HG03432 (cell line): ENCODE measurements at regions not wholly inside any gene's neighbourhood (a gene's known extent, or its start where the extent isn't known, plus 50 kb on each side); places are given as distances from the start of the nearest gene placed in this dataset.

ENCODE experiments used
- ATAC-seq: cut with Tn5 transposase; IDR thresholded peaks from one replicate; pipeline ENCODE4 v1.9.1; 2021; ENCODE audit warnings: mild to moderate bottlenecking, moderate library complexity; ENCODE audit not compliant: unreplicated experiment

DNA sequence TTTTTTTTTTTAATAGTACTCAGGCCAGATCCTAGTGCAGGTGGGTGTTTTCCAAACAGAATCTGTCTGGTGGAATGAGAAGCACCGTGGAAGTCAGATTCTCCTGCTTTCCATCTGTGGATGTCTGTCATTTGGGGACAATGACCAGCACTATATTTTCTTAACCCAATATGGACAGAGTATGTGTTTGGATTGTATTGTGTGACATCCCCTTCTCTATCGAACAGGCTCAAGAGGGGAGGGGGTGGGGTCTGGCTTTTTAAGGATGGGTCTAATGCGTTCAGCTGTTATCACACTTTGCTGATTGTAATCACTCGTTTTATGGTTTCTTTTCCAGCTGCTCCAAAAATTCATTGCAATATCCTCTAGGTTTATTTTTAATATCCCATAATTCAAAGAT, 197.5 kb upstream of the CEP162 start:
- ATAC-seq, result no peak

DNA sequence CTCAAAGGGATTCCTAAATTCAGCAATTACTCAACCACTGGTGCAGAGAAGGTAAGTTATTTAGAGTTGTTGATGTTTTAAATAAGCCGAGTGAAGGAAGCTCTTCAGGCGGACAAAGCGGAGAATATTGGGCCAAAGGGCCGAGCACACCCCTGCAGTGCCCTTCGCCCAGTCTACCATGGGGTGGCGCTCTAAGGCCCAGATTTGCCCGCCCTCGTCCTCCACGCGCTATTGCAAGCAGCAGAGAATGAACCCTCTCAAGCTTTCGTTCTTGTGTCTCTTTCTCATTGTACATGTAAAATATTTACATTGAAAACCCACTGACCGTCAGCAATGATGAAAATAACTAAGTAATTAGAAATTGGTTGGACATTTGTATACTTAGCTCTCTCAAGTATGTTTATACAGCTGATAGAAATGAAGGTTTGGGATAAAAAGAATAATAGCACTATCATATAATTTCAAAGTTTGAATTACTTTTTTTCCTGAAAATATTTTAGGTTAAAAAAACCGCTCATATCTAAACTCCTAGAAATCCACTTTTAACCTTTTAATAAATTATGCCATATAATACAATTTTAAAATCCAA, 195.0 kb upstream of the CEP162 start:
- ATAC-seq, result peak; percentile 85

DNA sequence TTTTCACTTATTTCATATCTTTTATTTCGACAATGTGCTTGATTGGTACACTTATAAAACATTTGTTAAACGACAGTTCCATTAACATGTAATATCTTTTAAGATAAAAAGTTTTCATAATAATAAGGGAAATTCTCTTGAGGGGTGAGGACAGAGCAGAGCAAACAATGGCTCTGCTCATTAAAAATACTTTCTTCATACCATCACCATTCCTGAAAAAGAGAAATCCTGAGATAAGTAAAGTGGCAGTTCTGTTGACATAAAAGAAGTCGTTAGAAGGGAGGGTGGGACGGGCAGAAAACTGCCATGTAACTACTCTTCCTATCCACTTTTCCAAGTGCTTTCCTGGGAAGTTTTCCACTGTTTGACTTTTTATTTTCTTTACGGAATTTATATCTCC, 193.6 kb upstream of the CEP162 start:
- no peak for ATAC-seq

DNA sequence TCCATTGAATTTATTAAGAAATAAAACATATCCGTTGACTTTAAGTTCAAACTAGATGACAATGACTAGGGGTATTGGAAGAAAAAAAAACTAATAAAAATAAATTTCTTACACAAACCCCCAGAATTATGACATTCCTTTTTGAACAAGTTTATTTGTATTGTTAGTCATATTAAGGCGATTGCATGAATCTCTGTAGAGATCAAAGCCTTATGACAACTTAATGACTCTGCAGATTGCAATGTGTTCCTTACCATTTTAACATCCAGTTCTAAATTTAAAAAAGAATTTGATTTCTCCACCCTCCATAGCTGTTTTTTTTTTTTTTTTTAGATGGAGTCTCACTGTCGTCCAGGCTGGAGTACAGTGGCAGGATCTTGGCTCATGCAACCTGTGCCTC, 189.8 kb upstream of the CEP162 start:
- no peak for ATAC-seq

DNA sequence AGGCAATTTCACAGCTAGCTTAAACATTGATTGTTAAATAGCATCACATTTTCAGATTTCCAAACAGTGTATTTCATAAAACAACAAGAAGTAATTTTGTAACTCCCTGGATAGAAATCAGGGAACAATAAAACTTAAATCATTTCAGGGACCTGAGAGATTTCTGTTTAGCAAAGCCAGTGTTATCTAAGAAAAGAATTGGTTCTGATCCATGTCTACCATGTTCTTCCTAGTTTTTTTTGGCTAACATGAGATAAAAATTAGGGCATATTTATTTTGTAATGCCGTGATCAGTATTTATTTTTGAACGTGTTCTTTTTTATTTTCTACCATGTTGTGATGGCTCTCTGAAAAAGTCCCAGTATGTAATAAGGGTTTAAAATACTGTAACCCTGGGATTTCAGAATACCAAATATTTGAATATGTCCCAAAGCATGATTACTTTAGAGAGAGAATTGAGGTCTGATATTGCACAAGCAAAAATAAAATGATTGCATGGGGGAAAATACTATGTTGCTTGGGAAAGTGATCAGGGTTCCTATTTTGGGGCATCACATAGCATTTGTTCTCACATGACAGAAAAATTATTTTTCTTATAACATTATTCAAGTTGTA, 188.7 kb upstream of the CEP162 start:
- no peak for ATAC-seq

DNA sequence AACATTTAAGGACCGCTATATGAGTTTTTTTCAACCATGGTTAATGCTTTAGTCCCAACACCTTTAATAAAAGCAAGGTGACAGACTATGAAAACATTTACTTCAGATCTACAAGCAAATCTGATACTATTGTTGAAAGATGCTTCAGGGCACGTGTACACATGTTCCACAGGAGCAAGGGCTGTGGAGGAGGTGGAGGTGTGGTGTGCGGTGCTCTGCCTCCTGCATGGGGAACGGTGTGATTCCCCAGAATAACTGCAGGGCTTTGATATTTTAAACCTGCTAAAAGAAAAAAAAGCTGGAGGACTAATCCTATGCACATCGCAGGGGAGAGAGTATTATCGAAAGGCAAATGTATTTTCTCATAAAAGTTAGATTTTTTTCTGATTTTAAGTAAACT, 188.1 kb upstream of the CEP162 start:
- ATAC-seq, result no peak

DNA sequence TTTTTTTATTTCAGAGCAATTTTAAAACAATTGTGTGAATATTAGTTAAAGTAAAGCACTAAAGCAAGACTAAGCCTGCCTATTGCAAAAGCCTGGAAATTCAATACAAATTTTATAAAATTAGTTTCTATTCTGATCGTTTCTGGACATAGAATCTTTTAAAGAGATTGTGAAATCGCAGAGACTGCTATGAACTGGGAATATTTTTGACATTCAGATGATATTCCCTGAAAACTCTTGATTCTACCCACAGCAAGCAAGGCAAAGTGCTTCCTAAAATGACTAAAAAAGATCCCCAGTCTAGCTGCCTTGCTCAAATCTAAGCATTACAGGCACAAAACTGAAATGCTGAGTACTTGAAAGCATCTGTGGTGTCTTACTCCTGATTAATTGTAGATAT, 187.6 kb upstream of the CEP162 start:
- ATAC-seq, result no peak

DNA sequence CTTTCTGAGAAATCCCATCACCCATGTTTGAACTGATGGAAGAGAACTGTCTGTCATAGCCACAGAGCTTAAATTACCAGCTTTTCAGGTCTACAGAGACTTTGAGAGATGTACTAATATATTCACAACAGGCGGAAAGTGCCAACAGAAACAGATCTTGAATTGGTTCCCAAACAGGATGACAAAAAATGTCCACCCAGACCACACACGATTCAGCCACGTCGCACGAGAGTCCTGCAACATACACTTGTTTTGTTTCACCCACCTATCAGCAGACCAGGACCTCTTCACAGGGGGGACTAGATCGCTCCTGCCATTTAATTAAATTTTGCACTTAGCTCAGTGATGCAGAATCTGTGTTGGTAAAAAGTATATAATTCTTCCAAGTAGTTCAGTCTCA, 187.1 kb upstream of the CEP162 start:
- ATAC-seq, result no peak

DNA sequence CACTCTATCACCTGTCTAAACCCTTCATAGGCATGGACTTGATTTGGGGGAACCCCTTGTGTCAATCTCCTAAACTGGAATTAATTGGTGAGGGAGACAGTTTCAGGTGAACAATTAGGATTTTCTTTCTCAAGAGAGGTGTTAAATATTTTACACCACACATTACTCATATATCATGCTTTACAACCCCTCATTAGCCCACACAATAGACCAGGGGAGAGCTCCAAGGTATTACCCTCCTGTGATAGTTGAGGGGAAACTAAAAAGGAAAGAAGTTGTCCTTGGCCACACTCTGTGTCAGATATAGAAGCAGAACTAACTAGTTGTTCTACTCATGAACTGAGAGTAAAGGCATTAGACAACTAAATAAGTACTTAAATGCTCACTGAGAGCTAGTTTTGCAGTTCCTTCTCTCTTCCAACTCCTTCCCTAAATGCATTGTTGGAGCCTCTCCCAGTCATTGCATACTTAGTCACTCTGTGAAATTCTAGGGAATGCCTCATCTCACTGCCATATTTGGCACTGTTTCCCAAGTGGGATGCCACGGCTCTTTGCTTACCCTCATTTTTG, 183.7 kb upstream of the CEP162 start:
- ATAC-seq, result no peak

DNA sequence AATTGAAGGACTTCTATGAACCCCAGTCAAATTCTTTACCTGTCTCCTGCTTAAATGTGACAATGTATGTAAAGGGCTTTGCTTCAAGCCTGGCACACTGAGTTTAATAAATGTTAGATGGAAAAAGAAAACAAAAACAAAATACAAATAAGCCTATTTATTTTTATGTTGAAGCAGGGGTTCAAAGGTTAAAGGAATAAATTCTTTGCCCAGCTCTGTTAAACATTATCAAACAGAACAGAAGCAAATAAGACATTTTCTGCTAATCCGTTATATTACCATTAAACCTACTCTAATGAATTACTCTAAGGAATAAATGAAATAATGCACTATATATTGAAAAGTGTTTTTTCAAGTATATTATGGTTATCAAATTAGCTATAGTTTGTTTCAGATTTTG, 182.5 kb upstream of the CEP162 start:
- ATAC-seq, result no peak

DNA sequence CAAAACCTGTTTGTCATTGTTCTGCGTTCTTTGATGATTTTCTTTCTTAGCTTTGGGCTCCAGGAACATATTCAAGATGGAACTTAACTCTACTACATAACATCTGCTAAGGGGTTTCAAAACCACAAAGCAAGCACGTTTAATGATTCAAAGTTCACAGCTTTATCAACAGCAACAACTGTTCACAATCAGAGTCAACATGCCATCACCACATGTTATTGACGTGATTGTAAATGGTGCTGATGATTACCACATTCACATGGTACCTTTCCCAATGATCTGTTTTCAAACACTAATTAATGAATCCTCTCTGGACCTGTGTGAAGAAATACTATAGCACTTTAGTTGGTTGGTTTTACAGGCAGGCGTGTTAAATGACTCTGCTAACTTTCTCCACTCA, 180.6 kb upstream of the CEP162 start:
- no peak for ATAC-seq

DNA sequence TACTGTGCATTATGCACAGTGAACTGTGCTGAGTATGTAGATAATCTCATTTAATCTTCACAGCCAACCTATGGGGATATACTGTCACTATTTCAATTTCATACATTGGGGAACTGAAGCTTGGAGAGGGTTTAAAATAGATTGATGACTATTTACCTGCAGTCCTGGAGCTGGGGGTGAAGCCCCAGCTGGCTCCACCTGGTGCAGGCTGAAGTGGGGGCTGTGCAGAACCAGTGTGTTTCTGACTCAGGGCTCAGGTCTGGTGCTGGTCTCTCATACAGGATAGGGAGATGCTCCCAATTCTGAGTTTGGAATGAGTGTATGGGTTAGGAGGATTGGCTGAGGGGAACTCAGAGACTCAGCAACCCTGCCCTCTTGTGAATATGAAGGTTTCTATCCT, 176.1 kb upstream of the CEP162 start:
- peak; percentile 38 for ATAC-seq

DNA sequence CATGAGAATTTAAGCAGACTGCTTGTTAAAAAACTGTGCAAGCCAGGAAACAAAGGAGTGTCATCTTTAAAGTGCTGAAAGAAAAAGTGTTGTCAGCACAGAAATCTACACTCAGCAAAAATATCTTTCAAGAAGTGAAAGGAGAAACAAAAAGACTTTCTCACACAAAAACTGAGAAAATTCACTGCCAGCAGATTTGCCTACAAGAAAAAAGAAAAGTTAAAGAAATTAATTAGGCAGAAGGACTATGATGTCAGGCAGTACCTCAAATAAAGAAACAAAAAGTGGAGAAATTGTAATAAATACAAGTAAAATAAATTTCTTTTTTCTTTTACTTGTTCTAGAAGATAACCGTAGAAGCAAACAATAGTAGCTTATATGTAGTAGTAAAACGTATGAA, 171.6 kb upstream of the CEP162 start:
- ATAC-seq, result no peak

DNA sequence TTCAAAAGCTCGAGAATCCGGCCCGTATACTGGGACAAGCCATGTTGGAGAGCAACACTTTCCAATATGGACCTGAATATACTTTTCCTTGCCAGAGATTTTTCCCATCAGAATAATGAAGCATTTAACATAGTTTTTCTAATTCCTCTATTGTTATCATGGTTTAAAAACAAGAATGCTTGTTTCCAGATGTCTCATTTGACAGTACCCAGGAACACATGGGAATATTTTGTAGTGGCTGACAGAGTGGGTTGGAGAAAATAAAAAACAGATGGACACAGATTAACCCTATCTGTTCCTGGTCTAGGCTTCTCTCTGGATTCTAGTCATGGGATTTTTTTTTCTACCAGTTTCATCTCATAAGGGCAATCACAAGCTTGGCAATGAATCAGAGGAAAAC, 164.8 kb upstream of the CEP162 start:
- ATAC-seq, result no peak

DNA sequence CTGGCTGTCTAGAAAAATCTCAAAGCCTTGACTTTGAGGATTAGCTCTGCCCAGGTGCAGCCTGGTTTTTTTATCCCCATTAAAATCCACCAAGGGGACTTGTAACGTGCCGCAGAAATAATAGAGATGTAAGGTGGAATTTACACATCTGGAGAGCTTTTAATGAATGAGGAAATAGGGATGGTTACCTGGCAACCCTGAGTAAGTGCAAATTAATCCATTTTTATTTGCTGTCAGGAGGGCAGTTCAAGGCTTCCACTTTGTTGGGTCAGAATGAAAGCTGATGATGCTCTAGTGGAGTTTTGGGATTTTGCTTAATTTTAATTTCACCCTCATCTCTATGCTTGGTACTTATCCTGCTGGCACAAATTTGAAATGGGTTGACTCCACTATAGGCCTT, 163.4 kb upstream of the CEP162 start:
- no peak for ATAC-seq

DNA sequence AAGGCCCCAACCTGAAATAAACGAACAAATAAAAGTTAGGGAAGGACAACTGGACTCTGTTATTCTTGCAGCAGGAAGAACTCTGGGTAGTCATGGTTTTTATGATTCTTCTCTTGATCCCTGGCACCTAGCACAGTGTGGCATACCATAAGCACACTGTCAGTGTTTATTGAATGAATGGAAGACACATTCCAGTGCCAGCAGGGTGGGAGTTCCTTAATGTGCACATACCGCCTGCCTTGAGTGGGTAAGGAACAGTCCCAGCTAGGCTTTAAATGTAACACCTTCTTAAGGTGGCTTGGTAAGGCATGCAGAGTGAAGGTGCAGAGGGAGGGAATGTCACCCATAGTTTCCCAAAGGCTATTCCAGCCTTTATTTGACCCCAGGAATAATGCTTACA, 162.9 kb upstream of the CEP162 start:
- ATAC-seq, result no peak

DNA sequence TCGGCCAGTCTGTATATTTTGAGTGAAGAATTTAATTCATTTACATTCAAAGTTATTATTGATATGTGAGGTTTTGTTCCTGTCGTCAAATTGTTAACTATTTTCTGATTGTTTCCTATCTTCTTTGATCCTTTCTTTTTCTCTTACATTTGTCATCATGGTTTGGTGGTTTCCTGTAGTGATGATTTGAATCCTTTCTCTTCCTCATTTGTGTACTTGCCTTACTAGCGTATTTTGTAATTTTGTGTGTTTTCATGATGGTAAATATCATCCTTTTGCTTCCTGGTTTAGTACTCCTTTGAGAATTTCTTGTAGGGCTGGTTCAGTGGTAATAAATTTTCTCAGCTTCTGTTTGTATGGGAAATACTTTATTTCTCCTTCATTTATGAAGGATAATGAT, 151.7 kb upstream of the CEP162 start:
- no peak for ATAC-seq

DNA sequence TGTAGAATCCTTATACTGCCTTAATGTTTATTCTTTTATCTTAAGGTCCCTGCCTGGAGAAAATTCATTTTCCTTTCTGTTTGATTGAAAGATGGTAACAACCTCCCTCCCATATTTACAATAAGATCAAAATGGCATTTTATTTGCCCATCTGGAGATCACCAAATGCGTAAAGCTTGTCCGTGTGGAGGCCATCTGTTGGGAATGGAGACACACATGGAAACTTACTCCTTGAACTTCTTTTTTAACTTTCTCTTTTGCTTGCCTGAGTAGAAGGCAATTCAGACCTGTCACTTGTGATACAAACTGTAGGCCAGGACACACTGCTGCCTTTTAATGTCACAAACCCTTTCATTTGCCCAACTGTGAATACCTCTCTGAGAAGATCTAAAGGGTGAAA, 144.8 kb upstream of the CEP162 start:
- ATAC-seq, result no peak

DNA sequence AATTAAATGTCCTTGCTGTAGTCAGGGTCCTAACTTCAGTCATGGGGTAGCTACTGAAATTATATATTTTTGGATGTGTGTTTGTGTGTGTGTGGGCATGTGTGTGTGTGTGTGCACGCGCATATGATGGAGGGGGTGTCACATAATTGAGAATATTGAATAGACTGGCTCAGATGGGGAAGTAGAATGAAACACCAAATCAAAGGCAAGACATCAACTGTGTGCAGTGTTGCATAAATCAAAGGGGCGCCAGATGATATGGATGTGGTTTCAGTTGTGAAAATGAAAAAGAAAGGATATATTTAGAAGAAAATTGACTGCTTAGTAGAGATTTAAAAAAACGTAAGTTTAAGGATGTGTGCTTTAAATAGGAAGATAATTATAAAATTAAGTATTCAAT, 144.2 kb upstream of the CEP162 start:
- no peak for ATAC-seq

DNA sequence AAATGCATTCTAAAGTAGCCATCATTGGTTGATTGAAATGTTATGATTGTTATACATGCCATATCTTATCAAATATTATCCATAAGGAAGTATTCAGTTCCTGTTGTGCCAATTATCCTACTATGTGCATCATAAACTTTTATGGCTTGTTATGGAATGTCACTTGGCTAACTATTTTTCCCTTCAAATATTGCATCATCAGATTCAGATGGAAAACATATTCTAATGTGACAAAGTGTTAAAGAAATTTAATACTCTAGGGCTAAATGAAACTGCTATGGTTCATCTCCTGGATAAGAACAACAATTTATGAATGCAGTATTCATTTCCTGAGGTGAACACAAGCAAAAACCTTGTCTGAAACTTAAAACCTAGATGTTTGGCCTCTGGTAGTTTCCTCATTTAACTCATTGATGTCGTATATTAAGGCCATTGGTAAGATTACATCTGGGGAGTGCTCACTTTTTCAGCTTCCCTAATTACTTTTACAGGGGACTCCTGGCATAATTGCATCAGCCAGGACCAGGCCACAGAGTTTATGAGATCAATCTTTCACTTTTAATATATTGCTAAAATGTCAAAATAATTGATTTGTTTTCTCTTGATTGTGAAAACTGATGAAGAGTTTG, 134.9 kb upstream of the CEP162 start:
- ATAC-seq, result no peak

DNA sequence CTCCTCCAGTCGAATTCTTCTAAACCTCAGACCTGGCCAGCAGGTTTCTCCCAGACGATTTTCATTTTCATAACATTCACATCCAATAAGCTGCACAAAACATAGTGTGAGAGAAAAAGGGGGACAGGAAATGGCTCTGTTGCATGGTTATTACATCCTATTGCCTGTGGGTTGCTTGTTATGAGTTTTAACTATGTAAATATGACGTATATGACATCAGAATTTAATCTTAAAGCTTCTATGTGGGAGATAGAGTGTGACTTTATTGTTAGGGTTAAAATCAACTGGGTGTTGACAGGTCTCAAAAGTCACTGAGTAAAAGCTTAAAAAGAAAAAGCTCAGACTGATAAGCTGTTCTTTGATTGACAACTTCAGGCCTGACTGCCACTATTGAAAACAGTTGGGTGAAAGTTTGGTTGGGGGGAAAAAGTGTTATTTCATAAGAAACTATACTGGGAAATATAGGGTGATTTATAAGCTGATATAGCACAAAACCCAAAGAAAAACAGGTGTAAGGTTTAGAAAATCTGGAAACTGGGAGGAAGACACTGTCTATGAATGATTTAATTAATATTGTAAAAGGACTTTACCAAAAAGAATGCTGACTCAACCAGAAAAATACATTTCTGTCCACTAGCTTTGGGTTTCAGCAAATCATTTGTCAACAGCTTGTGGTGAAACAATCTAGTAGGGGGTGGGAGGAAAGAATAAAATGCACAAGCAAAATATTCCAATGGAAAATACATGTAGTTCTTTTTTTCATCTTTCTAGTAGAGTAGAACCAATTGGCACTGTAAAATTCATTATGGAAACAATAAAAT, 134.1 kb upstream of the CEP162 start:
- no peak for ATAC-seq

DNA sequence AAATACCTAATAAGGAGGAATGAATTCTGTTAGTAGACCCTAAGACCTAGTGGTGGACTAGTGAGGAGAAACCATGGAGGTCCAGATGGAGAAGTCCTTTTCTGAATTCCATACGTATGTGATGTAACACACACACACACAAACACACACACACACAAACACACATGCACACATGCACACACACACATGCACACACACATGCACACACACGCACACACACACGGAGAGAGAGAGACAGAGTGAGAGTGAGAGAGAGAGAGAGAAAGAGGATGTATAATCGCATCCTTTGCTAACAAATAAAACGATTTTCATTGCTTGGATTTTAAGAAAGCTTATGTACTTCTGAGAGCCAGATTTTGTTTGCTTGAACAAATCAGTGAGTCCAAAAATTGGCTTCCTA, 132.6 kb upstream of the CEP162 start:
- no peak for ATAC-seq
